GM18508 (cell line): ENCODE measurements at regions not wholly inside any gene's neighbourhood (a gene's known extent, or its start where the extent isn't known, plus 50 kb on each side); places are given as distances from the start of the nearest gene placed in this dataset.

Source experiments
- ATAC-seq: cut with Tn5 transposase; IDR thresholded peaks from one replicate; pipeline ENCODE4 v1.9.1; 2021; ENCODE audit warnings: moderate number of reproducible peaks; ENCODE audit not compliant: insufficient read depth, unreplicated experiment

DNA sequence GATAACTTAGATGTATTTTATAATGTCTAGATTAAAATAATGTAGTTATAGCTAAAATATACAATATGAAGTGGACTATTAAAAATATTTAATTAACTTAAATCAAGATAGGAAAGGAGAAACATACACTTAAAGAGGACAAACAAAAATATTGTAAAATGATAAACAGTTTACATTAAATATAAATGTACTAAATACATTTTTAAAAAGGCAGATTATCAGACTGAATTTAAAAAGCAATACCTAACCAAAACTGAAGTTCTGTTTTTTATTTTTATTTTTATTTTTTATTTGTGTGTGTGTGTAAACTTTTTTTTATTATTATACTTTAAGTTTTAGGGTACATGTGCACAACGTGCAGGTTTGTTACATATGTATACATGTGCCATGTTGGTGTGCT is 811.6 kb upstream of the INTU start:
- ATAC-seq: no peak

- ATAC-seq: no peak
These were observed 807.7 kb upstream of the INTU start for GRCh38 chr4:126825083-126825482.

DNA sequence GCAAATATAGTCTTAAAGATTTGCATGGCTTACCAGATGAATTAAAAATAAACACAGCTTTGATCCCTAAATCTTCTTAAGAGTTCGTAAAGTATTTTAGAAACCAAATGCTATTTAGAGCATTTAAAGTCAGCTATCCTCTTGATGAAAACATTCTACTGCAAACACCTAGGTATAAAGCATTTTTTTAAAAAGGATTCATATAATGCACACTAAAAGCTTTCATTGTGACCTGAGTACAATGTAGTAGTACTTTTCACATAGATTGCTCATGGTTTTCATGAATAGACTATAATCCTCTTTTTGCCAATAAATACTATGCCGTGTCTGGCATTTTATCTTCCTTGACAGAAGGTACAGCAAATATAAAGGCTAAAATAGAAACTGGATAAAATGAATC is 805.1 kb upstream of the INTU start:
- ATAC-seq: no peak

GRCh38 chr4:126834854-126835253 is 797.9 kb upstream of the INTU start:
- no peak for ATAC-seq

DNA sequence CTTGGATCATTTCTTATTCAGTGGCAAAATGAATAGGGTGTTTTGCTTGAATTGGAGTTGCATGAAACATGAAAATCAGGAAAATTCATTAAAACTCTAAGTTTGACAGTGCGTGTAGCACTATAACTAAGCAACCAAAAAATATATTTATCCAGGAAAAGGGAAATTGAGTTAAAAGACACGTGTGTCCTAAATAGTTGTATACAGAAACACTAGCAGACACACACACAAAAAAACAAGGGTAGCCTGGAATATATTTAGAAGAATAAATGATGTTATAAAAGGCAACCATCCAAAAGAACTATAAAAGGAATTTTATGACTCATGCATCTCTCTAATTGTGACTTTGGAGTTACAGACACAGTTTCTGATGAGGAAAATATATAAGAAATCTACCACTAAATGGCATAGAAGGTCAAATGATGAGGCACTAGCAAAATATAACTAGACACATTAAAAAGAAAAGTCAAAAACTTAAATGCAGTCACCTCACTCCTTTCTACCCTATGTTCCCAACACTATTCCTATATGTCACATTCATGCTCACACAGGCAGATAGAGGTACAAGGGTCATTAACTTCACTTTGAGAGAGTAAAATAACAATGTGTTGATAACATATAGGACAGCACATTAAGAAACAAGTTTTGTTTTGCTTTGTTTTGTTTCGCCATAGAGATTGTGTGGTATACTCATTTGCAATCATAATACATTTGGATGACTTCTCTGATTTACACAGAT is 793.6 kb upstream of the INTU start:
- ATAC-seq: no peak

DNA sequence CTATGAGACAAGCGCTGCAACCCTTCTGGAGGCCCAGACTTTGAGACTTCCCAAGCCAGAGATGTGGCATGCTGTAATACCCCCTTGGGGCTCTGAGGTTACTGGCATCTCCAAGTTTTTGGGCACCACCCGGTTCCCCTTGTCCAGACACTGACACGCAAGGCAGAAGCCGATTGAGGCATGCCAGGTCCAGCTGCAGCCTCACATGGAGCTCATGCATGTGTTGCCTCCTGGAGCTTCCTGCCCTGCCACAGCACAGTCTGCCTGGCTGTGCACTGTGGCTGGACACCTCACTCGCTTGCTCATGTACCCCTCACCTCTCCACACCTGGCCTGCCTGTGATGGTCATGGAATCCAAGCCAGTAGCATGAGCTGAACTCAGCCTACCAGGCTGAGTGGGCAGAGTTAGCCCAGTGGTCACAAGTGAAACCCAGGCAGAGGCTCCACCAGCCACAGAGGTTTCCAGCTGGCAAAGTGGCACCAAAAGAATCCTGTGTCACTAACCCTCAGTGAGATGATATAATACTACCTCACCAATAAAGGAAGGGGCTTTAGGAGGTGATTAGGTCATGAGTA is 789.2 kb upstream of the INTU start:
- no peak for ATAC-seq

GRCh38 chr4:126850286-126850685 is 782.5 kb upstream of the INTU start:
- ATAC-seq: peak; percentile 41

DNA sequence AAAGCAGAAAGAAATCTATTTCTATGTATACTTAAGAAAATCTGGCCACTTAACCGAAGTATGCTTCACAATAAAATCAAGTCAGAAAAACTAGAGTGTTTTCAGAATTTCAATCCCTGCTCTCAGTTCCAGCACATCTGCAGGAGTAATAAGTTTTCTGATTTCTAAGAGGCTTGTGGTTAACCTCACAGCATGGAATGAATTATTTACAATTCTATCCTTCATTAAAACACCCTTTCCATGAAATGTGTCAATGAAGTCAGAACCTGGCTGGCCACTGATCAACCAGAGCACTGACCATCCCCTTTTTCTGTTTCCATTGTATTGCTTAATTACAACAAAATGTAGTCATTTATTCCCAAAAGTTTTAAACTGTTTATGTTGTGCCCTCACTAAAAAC is 781.4 kb upstream of the INTU start:
- no peak for ATAC-seq

- ATAC-seq: peak; percentile 66
These were observed 779.0 kb upstream of the INTU start for GRCh38 chr4:126853715-126854114.

- no peak for ATAC-seq
These were observed 775.9 kb upstream of the INTU start for GRCh38 chr4:126856906-126857305.

GRCh38 chr4:126859314-126859713 is 773.4 kb upstream of the INTU start:
- ATAC-seq: no peak

DNA sequence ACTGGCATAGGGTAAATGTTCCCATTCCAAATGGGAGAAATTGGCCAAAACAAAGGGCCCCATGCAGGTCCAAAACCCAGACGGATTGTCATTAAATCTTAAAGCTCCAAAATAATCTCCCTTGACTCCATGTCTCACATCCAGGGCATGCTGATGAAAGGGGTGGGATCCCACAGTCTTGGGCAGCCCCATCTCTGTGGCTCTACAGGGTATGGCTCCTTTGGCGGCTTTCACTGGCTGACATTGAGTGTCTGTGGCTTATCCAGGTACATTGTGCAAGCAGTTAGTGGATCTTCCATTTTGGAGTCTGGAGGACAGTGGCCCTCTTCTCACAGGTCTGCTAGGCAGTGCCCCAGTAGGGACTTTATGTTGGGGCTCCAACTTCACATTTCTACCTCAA is 772.9 kb upstream of the INTU start:
- no peak for ATAC-seq

DNA sequence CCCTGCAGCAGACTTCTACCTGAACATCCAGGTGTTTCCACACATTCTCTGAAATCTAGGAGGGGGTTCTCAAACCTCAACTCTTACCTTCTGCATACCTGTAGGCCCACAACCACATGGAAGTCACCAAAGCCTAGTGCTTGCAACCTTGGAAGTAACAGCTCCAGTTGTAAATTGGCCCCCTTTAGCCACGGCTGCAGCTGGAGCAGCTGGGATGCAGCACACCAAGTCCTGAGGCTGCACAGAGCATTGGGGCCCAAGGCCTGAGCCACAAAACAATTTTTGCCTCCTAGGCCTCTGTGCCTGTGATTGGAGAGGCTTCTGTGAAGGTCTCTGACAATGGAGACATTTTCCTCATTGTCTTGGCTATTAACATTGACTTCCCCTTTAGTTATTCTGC is 772.4 kb upstream of the INTU start:
- ATAC-seq: no peak

- ATAC-seq: no peak
These were observed 762.8 kb upstream of the INTU start for GRCh38 chr4:126869967-126870366.

GRCh38 chr4:126871810-126872209 is 760.9 kb upstream of the INTU start:
- no peak for ATAC-seq

GRCh38 chr4:126874533-126874932 is 758.2 kb upstream of the INTU start:
- ATAC-seq: no peak

DNA sequence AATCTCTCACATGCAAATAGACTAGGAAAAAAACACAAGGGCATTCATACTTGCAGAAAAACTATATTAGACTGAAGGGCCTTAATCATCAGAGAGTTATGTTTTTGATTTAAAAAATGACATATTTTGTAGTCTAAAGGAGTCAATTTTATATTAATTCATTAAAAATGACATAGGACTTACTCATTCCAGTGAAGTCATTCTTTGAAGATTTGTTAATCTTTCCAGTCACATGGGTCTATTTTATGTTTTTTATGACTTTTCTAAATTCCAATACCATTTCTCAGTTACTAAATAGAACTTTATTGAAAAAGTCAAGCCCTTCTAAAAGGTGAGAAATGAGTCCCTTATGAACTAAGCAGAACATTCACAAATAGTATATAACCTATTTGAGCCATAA is 743.8 kb upstream of the INTU start:
- ATAC-seq: no peak

- ATAC-seq: no peak
These were observed 742.4 kb upstream of the INTU start for GRCh38 chr4:126890383-126890782.

DNA sequence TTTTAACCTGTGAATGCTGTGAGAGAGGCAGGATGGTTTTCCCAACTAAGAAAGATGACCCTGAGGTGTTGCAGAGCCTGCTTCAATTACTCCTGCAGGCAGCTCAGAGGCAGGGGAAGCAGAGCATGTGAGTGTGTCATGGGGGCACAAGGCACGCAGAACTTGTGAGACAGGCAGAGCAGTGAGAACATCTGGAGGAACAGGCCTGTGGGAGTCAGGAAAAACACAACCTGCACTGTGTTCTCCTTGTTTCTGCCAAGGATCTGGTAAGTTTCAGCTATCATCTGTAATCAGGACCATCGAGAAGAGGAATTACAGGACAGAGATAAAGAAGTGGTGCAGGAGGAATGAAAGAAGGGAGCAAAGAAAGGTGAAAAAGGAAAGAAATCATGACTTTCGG is 741.8 kb upstream of the INTU start:
- no peak for ATAC-seq

DNA sequence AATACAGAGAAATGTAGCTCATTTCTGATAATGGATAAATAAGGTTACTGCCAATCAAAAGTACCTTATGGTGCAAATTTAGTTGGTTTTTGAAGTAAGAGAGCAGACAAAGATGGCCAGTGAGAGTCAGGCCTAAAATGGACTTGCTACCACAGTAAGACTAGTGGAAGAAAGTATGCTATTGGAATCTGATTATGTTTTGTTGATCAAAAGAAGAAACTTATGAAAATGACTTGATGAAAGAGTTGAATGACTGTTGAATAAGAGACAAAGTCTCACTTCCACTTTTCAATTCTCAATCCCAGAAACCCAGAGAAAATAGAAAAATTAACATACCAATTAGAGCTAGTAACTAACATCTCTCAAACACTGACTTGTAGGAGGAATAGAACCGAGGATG is 737.8 kb upstream of the INTU start:
- ATAC-seq: no peak

DNA sequence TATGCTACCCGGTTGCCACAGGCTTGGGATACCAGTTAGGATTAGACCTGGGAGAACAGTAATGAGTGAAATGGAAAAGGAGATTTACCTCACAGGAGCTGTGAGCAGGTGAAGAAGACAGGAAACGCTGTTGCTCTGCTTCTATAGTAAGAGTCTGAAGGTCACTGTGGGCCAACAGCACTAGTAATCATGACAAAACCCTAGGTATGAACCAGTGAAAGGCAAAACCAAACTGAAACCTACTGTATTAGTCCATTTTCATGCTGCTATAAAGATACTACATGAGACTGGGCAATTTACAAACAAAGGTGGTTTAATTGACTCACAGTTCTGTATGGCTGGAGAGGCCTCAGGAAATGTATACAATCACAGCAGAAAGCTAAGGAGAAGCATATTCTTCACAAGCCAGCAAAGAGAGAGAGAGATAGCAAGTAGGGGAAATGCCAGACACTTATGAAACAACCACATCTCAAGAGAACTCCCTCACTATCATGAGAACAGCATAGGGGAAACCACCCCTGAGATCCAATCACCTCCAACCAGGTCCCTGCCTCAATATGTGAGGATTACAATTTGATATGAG is 736.7 kb upstream of the INTU start:
- no peak for ATAC-seq

- no peak for ATAC-seq
These were observed 735.7 kb upstream of the INTU start for GRCh38 chr4:126897038-126897437.
